Ascending aorta (tissue), 2 donors: ENCODE measurements at regions not wholly inside any gene's neighbourhood (a gene's known extent, or its start where the extent isn't known, plus 50 kb on each side); places are given as distances from the start of the nearest gene placed in this dataset.
A peak's percentile ranks its signal among the peaks of the same experiment; 100 is the strongest.

Experiments
- DNase-seq, 2 donors: peaks; one replicate each; pipeline ENCODE4 v3.0.0-alpha.2; 2019; ENCODE audit warnings: low spot score in 2 of 2
- H3K27ac ChIP-seq, 2 donors: fragments of 200-600 bp; sonication (generic); one replicate each; pipeline ENCODE4 v1.5.1; 2016 to 2017; ENCODE audit warnings: mild to moderate bottlenecking in 1 of 2
- H3K27me3 ChIP-seq: fragments of 200-600 bp; sonication (generic); one replicate; pipeline ENCODE4 v1.5.1; 2017
- H3K36me3 ChIP-seq, 2 donors: fragments of 200-600 bp; sonication (generic); one replicate each; pipeline ENCODE4 v1.5.1; 2016
- H3K4me1 ChIP-seq, 2 donors: fragments of 200-600 bp; sonication (generic); one replicate each; pipeline ENCODE4 v1.5.1; 2016 to 2017; ENCODE audit warnings: mild to moderate bottlenecking in 1 of 2
- H3K4me3 ChIP-seq, 2 donors: fragments of 200-600 bp; sonication (generic); one replicate each; pipeline ENCODE4 v1.5.1; 2016 to 2017; ENCODE audit warnings: mild to moderate bottlenecking in 1 of 2
- H3K9me3 ChIP-seq, 2 donors: fragments of 200-600 bp; sonication (generic); one replicate each; pipeline ENCODE4 v1.5.1; 2016
- intact Hi-C: fragments of 100-400 bp; cut with DNase I; formaldehyde crosslinking; loops from one replicate; pipeline ENCODE4 v1.15.1; 2023
- TF ChIP-seq, protein P1 (sequence below), 3 experiments: fragments of 200-600 bp in 2 of 3; fragments of 450-650 bp in 1 of 3; sonication (generic) in 2 of 3; IDR thresholded peaks; one replicate each; pipeline ENCODE4 v1.5.1; 2016 to 2019; ENCODE audit warnings: antibody characterized with exemption in 3 of 3, mild to moderate bottlenecking in 1 of 3, moderate library complexity in 1 of 3

DNA sequence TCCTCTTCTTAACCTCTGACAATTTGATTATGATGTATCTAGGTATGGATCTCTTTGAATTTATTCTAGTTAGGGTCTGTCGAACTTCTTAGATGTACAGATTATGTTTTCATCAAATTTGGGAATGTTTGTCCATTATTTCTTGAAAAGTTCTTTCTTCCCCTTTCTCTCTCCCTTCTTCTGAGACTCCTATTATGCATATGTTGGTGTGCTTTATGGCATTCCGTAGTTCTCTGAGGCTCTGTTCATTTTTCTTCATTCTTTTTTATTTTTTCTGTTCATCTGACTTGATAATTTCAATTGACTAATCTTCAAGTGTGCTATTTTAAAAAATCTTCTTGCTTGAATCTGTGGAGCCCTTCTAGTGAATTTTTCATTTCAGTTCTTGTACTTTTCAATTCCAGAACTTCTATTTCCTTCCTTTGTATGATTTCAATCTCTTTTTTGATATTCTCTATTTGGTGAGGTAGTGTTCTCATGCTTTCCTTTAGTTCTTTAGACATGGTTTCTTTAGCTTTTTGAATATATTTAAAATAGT lies 79.8 kb downstream of the TMEM270 start:
- intact Hi-C loops = no loop called here
- H3K27me3 ChIP-seq = no peaks in the 10 kb centered on the region
- TF ChIP-seq, protein P1, sequence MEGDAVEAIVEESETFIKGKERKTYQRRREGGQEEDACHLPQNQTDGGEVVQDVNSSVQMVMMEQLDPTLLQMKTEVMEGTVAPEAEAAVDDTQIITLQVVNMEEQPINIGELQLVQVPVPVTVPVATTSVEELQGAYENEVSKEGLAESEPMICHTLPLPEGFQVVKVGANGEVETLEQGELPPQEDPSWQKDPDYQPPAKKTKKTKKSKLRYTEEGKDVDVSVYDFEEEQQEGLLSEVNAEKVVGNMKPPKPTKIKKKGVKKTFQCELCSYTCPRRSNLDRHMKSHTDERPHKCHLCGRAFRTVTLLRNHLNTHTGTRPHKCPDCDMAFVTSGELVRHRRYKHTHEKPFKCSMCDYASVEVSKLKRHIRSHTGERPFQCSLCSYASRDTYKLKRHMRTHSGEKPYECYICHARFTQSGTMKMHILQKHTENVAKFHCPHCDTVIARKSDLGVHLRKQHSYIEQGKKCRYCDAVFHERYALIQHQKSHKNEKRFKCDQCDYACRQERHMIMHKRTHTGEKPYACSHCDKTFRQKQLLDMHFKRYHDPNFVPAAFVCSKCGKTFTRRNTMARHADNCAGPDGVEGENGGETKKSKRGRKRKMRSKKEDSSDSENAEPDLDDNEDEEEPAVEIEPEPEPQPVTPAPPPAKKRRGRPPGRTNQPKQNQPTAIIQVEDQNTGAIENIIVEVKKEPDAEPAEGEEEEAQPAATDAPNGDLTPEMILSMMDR (IDR thresholded peaks at IDR 0.05) = no peak
- no peak overlapping the region for H3K4me3 ChIP-seq
- no peak overlapping the region for H3K27ac ChIP-seq
- no peaks in the 10 kb centered on the region for H3K36me3 ChIP-seq
- peaks cover 3 to 7% of the 10 kb centered on the region in 2 donors for H3K4me1 ChIP-seq
- DNase-seq = no peak
- H3K9me3 ChIP-seq = peaks cover 0 to 23% of the 10 kb centered on the region in 2 donors

DNA sequence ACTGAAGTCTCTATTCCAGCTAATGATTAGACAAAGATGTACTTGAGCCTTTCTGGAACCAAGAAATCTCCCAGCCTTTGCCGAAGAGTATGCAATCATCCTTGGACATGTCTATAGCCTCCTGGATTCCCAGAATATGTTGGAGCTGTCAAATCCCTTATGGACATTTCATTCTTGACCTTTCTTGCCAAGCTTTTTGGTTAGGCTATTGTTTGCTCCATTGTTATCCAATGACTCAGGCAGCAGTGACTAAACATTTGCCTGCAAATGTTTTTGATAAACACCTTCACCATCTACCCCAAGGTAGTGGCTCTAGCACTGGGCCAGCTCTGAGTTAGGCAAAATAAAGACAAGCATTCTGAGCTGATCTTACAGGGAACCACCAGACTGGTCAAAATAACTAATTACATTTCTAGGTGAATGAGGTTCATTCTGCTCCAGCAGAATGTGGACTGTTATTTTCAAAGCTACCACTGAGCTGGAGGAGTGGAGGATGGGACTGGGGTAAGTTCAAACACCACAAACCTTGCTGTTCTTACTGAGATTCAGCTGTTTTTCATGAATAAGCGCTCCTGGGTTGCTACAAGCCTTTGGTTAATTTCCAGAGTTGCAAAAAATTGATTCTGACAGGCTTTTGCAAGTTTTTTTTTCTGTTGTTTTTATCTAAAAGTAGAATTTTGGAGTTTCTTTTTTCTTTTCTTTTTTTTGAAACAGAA lies 81.0 kb downstream of the TMEM270 start:
- intact Hi-C loops = no loop called here
- no peaks in the 10 kb centered on the region for H3K27me3 ChIP-seq
- H3K4me1 ChIP-seq = peaks cover 3 to 7% of the 10 kb centered on the region in 2 donors
- H3K36me3 ChIP-seq = no peaks in the 10 kb centered on the region
- H3K27ac ChIP-seq = peak overlapping the region in 1 of 2 donors; percentile 42
- no peak overlapping the region for H3K4me3 ChIP-seq
- H3K9me3 ChIP-seq = peaks cover 0 to 23% of the 10 kb centered on the region in 2 donors
- DNase-seq = no peak
- TF ChIP-seq, protein P1 (IDR thresholded peaks at IDR 0.05) = no peak

DNA sequence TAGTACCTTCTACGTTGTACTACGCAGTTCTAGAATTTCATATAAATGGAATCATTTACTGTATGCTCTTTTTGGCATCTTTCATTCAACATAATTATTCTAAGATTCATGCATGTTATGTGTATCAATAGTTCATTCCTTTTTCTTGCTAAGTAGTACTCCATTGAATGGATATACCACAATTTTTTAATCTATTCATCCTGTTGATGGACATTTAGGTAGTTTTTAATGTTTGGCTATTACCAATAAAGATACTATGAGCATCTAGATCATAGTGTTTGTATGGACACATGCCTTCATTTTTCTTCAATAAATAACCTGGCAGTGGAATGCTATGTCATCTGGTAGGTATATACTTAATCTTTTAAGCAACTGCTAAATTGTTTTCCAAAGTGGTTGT lies 83.0 kb upstream of the ELN start:
- Histone ChIP-seq H3K4me3 (no peak overlapping the region), H3K27ac (no peak overlapping the region), H3K9me3 (peaks cover 0 to 22% of the 10 kb centered on the region in 2 donors), H3K27me3 (no peaks in the 10 kb centered on the region), H3K4me1 (peaks cover 3 to 7% of the 10 kb centered on the region in 2 donors), H3K36me3 (no peaks in the 10 kb centered on the region)
- TF ChIP-seq, protein P1 (IDR thresholded peaks at IDR 0.05) = no peak
- intact Hi-C loops = no loop called here
- DNase-seq = no peak

DNA sequence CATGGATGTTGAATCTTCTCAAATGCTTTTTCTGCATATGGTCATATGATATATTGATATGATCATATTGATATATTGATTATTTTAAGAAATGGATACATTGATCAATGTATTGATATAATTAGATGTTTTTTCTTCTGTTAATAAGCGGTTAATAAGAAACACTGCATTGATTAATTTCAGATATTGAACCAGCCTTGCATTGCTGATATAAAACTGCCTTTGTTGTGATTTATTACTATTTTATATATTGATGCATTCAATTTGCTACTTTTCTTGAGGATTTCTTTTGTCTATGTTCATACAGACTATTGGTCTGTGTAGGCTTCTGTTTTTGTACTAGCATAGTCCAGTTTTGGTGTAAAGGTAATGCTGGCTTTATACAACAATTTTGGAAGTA lies 79.7 kb upstream of the ELN start:
- H3K36me3 ChIP-seq = no peaks in the 10 kb centered on the region
- no peaks in the 10 kb centered on the region for H3K4me1 ChIP-seq
- intact Hi-C loops = no loop called here
- H3K9me3 ChIP-seq = peaks cover 0 to 8% of the 10 kb centered on the region in 2 donors
- H3K4me3 ChIP-seq = no peak overlapping the region
- H3K27ac ChIP-seq = no peak overlapping the region
- no peaks in the 10 kb centered on the region for H3K27me3 ChIP-seq
- TF ChIP-seq, protein P1 (IDR thresholded peaks at IDR 0.05) = no peak
- DNase-seq = no peak

DNA sequence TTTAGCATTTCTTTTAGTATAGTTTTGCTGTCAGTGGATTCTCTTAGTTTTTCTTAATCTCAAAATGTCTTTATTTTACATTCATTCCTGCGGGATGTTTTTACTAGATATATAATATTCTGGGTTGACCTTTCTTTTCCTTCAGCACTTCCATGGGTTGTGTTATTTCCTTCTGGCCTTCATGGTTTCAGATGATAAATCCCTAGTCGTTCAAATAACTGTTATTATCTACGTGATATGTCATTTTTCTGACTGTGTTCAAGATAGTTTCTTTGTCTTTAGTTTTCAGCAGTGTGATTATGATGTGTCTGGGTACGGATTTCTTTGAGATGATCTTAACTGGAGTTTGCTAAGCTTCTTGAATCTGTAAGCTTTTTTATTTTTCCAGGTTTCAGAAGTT lies 75.7 kb upstream of the ELN start:
- no peak overlapping the region for H3K4me3 ChIP-seq
- H3K4me1 ChIP-seq = no peaks in the 10 kb centered on the region
- no peaks in the 10 kb centered on the region for H3K9me3 ChIP-seq
- no peaks in the 10 kb centered on the region for H3K27me3 ChIP-seq
- TF ChIP-seq, protein P1 (IDR thresholded peaks at IDR 0.05) = no peak
- no peak for DNase-seq
- H3K27ac ChIP-seq = no peak overlapping the region
- intact Hi-C loops = no loop called here
- H3K36me3 ChIP-seq = no peaks in the 10 kb centered on the region
